GM12878 (cell line): ENCODE measurements at regions not wholly inside any gene's neighbourhood (a gene's known extent, or its start where the extent isn't known, plus 50 kb on each side); places are given as distances from the start of the nearest gene placed in this dataset.

Source experiments
- ASH2L ChIP-seq: fragments of 300-600, 200-600 bp; sonication (generic); IDR thresholded peaks from 2 replicates; pipeline ENCODE4 v1.6.1; 2017; ENCODE audit warnings: low read depth, mild to moderate bottlenecking, borderline replicate concordance
- CEBPB ChIP-seq, 2 experiments: fragments of 150-350 bp in 1 of 2; IDR thresholded peaks; 2 replicates each; pipeline ENCODE4 v1.6.1; 2012 to 2014; ENCODE audit warnings: low read depth in 2 of 2, low read length in 2 of 2, borderline replicate concordance in 1 of 2, inconsistent platforms in 1 of 2
- CREB1 ChIP-seq: IDR thresholded peaks from 2 replicates; pipeline ENCODE4 v1.6.1; 2012; ENCODE audit warnings: low read depth, mild to moderate bottlenecking, inconsistent platforms
- CTCF ChIP-seq, 3 experiments: IDR thresholded peaks in 2 of 3; conservative IDR thresholded peaks in 1 of 3; 2 replicates each; pipeline ENCODE4 v1.5.1; 2011; ENCODE audit warnings: low read depth in 3 of 3, low read length in 3 of 3, mild to moderate bottlenecking in 3 of 3, control low read depth in 2 of 3, moderate library complexity in 2 of 3, inconsistent platforms in 1 of 3, mixed read lengths in 1 of 3; ENCODE audit not compliant: control insufficient read depth in 2 of 3, insufficient read depth in 1 of 3; ENCODE audit errors: extremely low read depth in 1 of 3
- FOXM1 ChIP-seq: IDR thresholded peaks from 2 replicates; pipeline ENCODE4 v1.6.1; 2012; ENCODE audit warnings: low read depth, mild to moderate bottlenecking, inconsistent platforms, low read length, moderate library complexity
- HDAC2 ChIP-seq: fragments of 200-600 bp; sonication (generic); IDR thresholded peaks from 2 replicates; pipeline ENCODE4 v1.6.1; 2017
- HDGF ChIP-seq: fragments of 450-650 bp; IDR thresholded peaks from 2 replicates; pipeline ENCODE4 v1.6.1; 2016; ENCODE audit warnings: antibody characterized with exemption
- IKZF2 ChIP-seq, 2 experiments: fragments of 450-650 bp; IDR thresholded peaks; 2 replicates each; pipeline ENCODE4 v1.6.1; 2017; ENCODE audit warnings: mild to moderate bottlenecking in 2 of 2, moderate library complexity in 2 of 2
- PAX8 ChIP-seq: fragments of 450-650 bp; IDR thresholded peaks from 2 replicates; pipeline ENCODE4 v1.6.1; 2017; ENCODE audit warnings: mild to moderate bottlenecking, moderate library complexity
- POLR2A ChIP-seq: IDR thresholded peaks from 2 replicates; pipeline ENCODE4 v1.6.1; 2011; ENCODE audit warnings: low read depth, mild to moderate bottlenecking, low read length
- TAF1 ChIP-seq: IDR thresholded peaks from 2 replicates; pipeline ENCODE4 v1.6.1; 2011; ENCODE audit warnings: mild to moderate bottlenecking, low read depth, low read length, borderline replicate concordance

GRCh38 chr22:49022816-49023160, 804.9 kb downstream of the BRD1 start:
- TF ChIP-seq CEBPB (IDR thresholded peaks at IDR 0.05; ENCODE audit: borderline replicate concordance in 1 of 2, low read depth in 2 of 2, low read length in 2 of 2) = no peak
- TF ChIP-seq TAF1 = no peak
- TF ChIP-seq CREB1 = no peak
- TF ChIP-seq POLR2A = no peak
- TF ChIP-seq FOXM1 = no peak
- TF ChIP-seq PAX8 = no peak
- no peak for TF ChIP-seq ASH2L
- no peak for TF ChIP-seq IKZF2 (IDR thresholded peaks at IDR 0.05)
- no peak for TF ChIP-seq CTCF (IDR thresholded peaks at IDR 0.05 in 2 of 3, conservative IDR thresholded peaks at IDR 0.05 in 1 of 3; ENCODE audit: control insufficient read depth in 2 of 3, extremely low read depth in 1 of 3, insufficient read depth in 1 of 3, low read depth in 3 of 3, low read length in 3 of 3)
- TF ChIP-seq HDGF = no peak
- TF ChIP-seq HDAC2 = no peak
